GM19463 (cell line): ENCODE measurements at regions not wholly inside any gene's neighbourhood (a gene's known extent, or its start where the extent isn't known, plus 50 kb on each side); places are given as distances from the start of the nearest gene placed in this dataset.
"Not testable (repeated sequence)": the region's sequence is repeated elsewhere in the genome, so short reads cannot be mapped to it uniquely, and the experiment has no call there.

Source experiments
- ATAC-seq: cut with Tn5 transposase; IDR thresholded peaks from one replicate; pipeline ENCODE4 v1.9.1; 2021; ENCODE audit warnings: mild to moderate bottlenecking, moderate library complexity; ENCODE audit not compliant: unreplicated experiment

- ATAC-seq: no peak
These were observed 80.0 kb downstream of the GALR1 start for GRCh38 chr18:77329651-77330050.

GRCh38 chr18:77334876-77335275 is 85.2 kb downstream of the GALR1 start:
- no peak for ATAC-seq

- ATAC-seq: no peak
These were observed 88.0 kb downstream of the GALR1 start for GRCh38 chr18:77337604-77338003.

- ATAC-seq: no peak
These were observed 89.4 kb downstream of the GALR1 start for GRCh38 chr18:77339093-77339492.

GRCh38 chr18:77339623-77340022 is 90.0 kb downstream of the GALR1 start:
- no peak for ATAC-seq

GRCh38 chr18:77340815-77341214 is 91.2 kb downstream of the GALR1 start:
- ATAC-seq: no peak

- ATAC-seq: no peak
These were observed 92.1 kb downstream of the GALR1 start for GRCh38 chr18:77341527-77342325.

- no peak for ATAC-seq
These were observed 93.1 kb downstream of the GALR1 start for GRCh38 chr18:77342736-77343135.

GRCh38 chr18:77343846-77344510 is 94.3 kb downstream of the GALR1 start:
- no peak for ATAC-seq

GRCh38 chr18:77344786-77345500 is 95.3 kb downstream of the GALR1 start:
- ATAC-seq: no peak

GRCh38 chr18:77346208-77346810 is 96.7 kb downstream of the GALR1 start:
- no peak for ATAC-seq

GRCh38 chr18:77353349-77353748 is 103.7 kb downstream of the GALR1 start:
- ATAC-seq: not testable (repeated sequence)

GRCh38 chr18:77359561-77360314 is 110.1 kb downstream of the GALR1 start:
- no peak for ATAC-seq

GRCh38 chr18:77360315-77361190 is 110.9 kb downstream of the GALR1 start:
- ATAC-seq: no peak

GRCh38 chr18:77361382-77361781 is 111.7 kb downstream of the GALR1 start:
- ATAC-seq: no peak

GRCh38 chr18:77365667-77366066 is 116.0 kb downstream of the GALR1 start:
- ATAC-seq: no peak

GRCh38 chr18:77366067-77366719 is 116.5 kb downstream of the GALR1 start:
- no peak for ATAC-seq

- ATAC-seq: no peak
These were observed 117.3 kb downstream of the GALR1 start for GRCh38 chr18:77366720-77367641.
